ENCODE measurements at regions not wholly inside any gene's neighbourhood (a gene's known extent, or its start where the extent isn't known, plus 50 kb on each side); places are given as distances from the start of the nearest gene placed in this dataset.

DNA sequence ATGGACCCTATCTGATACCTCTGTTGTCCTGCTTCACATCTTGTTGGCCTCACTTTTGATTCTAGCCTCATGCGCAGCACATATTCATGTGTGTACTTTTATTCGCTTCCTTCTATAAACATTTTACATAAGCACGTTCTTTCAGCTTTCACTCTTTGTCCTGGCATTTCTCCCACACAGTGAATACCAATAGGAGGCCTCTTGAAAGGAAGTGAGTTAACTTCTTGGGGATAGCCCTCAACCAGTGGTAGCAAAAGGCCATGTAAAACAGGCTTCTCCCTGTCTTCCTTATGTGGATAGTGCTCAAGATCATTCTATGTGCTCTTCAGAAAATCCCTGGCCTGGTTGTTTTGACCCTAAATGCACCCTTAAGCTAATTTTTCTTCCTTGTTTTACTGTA is 633.9 kb upstream of the MBL2 start:
- H3K4me3 ChIP-seq (replicated peaks in 1 of 2; ENCODE audit: low read depth in 2 of 2, low read length in 2 of 2), result no peak overlapping the region
- DNase-seq (ENCODE audit: low read depth in 2 of 2), result no peak
- TF ChIP-seq, protein P1, sequence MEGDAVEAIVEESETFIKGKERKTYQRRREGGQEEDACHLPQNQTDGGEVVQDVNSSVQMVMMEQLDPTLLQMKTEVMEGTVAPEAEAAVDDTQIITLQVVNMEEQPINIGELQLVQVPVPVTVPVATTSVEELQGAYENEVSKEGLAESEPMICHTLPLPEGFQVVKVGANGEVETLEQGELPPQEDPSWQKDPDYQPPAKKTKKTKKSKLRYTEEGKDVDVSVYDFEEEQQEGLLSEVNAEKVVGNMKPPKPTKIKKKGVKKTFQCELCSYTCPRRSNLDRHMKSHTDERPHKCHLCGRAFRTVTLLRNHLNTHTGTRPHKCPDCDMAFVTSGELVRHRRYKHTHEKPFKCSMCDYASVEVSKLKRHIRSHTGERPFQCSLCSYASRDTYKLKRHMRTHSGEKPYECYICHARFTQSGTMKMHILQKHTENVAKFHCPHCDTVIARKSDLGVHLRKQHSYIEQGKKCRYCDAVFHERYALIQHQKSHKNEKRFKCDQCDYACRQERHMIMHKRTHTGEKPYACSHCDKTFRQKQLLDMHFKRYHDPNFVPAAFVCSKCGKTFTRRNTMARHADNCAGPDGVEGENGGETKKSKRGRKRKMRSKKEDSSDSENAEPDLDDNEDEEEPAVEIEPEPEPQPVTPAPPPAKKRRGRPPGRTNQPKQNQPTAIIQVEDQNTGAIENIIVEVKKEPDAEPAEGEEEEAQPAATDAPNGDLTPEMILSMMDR (IDR thresholded peaks at IDR 0.05; ENCODE audit: low read depth, low read length), result no peak

DNA sequence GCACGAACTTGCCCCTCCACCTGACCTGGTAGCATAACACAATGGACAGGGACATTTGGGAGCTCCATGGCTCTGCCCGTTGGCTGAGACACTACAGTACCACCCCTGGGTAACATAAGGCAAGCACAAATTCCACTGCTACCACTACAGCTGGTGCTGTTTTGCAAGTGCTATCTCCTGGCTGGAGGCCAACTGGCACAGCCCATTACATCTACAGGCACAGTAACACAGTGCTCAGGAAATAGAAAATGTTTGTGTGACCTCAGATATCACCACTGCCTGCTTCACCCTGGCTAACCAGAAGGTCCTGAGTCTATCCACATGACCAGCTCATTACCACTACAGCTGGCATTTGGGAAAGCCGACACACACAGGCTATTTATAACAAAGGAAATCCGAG is 631.1 kb upstream of the MBL2 start:
- DNase-seq (ENCODE audit: low read depth in 2 of 2), result peak in 1 of 2 donors; percentile 49
- TF ChIP-seq, protein P1 (IDR thresholded peaks at IDR 0.05; ENCODE audit: low read depth, low read length), result no peak
- H3K4me3 ChIP-seq (replicated peaks in 1 of 2; ENCODE audit: low read depth in 2 of 2, low read length in 2 of 2), result no peak overlapping the region

DNA sequence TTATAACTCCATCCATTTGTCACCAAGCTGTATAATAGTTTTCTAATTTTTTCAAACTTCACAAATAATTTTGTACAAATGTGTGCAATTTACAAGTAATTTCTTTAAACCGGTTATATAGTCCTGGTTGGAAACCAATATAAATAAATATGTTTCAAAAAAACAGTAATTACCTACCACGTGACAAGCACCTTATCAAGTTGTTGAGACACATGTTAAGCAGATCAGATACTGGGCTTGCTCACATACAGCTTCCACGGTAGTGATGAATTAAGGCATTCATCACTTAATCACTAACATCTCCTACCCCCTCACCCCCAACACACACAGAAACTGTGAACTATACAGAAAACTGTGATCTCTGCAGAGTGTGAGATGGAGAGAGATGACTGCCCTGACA is 630.0 kb upstream of the MBL2 start:
- TF ChIP-seq, protein P1 (IDR thresholded peaks at IDR 0.05; ENCODE audit: low read depth, low read length), result no peak
- H3K4me3 ChIP-seq (replicated peaks in 1 of 2; ENCODE audit: low read depth in 2 of 2, low read length in 2 of 2), result no peak overlapping the region
- DNase-seq (ENCODE audit: low read depth in 2 of 2), result no peak

DNA sequence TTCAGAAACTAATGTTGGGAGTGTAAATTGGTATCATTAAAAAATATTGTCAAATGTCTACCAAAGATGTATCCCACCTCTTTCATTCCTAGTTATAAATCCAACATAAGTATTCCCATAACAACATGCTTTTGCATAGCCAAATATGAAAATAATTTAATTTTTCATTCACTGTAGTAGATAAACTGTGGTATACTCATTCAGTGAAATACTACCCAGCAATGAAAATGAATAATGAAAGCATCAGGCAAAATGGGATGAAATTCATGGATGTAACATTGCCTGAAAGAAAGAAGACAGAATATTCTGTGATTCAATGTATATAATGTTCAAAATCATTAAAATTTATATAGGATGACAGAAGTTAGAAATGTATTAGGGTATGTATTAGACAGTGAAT is 629.0 kb upstream of the MBL2 start:
- TF ChIP-seq, protein P1 (IDR thresholded peaks at IDR 0.05; ENCODE audit: low read depth, low read length), result no peak
- DNase-seq (ENCODE audit: low read depth in 2 of 2), result no peak
- H3K4me3 ChIP-seq (replicated peaks in 1 of 2; ENCODE audit: low read depth in 2 of 2, low read length in 2 of 2), result no peak overlapping the region

DNA sequence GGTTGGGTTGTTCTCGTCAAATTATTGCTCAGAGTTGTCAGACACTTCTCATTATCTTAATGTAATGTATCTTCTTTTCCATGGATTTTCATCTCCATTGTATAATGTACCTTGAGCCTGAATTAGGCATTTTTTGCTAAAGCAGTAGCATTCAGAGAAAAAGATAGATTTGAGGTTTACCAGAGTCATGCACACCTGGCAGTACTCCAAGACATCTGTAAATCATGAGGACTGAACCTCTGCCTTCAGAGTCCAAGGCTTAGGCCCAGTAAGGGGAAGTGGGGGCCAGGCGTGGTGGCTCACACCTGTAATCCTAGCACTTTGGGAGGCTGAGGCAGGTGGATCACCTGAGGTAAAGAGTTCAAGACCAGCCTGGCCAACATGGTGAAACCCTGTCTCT is 624.3 kb upstream of the MBL2 start:
- no peak for DNase-seq (ENCODE audit: low read depth in 2 of 2)
- TF ChIP-seq, protein P1 (IDR thresholded peaks at IDR 0.05; ENCODE audit: low read depth, low read length), result no peak
- H3K4me3 ChIP-seq (replicated peaks in 1 of 2; ENCODE audit: low read depth in 2 of 2, low read length in 2 of 2), result no peak overlapping the region

DNA sequence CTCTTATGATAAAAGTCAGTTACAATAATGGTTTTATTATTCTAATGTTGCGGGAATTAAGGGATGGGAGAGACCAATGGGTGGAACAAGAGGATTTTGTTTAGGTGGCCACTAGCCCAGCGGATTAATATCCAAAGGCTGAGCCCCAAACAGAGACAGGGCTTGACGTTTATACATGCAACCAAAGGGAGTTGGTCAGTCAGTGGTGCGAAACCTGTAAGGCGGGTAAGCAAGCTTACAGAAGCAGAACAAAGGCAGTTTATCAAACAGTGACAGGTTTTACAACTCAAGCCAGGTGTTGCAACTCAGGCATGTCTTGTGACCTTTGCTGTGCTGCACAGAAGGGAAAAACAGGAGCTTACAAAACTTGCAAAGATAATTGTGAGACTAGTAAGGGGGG is 622.9 kb upstream of the MBL2 start:
- TF ChIP-seq, protein P1 (IDR thresholded peaks at IDR 0.05; ENCODE audit: low read depth, low read length), result no peak
- no peak for DNase-seq (ENCODE audit: low read depth in 2 of 2)
- H3K4me3 ChIP-seq (replicated peaks in 1 of 2; ENCODE audit: low read depth in 2 of 2, low read length in 2 of 2), result no peak overlapping the region

DNA sequence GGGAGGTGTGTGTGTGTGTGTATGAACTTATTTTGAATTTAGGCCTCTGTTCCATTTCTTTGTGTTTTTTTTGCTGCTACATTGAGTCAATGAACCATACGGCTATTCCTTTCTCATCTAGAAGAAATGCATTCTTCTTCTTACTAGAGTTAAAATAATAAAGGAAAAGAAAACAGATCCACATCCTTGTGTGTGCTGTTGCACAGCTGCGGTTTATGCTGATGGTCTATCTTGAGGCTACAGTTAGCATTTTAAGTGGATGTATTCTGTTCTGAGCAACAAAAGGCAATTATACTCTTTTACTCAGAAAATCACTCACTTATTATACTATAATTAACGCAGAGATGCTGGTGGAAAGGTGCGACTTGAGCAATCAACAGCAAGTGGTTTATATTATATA is 615.0 kb upstream of the MBL2 start:
- DNase-seq (ENCODE audit: low read depth in 2 of 2), result no peak
- TF ChIP-seq, protein P1 (IDR thresholded peaks at IDR 0.05; ENCODE audit: low read depth, low read length), result no peak
- H3K4me3 ChIP-seq (replicated peaks in 1 of 2; ENCODE audit: low read depth in 2 of 2, low read length in 2 of 2), result no peak overlapping the region

Data from cardiac fibroblast (primary cell).